Prostate gland (tissue), 2 donors: ENCODE measurements at regions not wholly inside any gene's neighbourhood (a gene's known extent, or its start where the extent isn't known, plus 50 kb on each side); places are given as distances from the start of the nearest gene placed in this dataset.

Source experiments
- POLR2A ChIP-seq: fragments of 450-650 bp; IDR thresholded peaks from one replicate; pipeline ENCODE4 v1.6.1; 2016; ENCODE audit warnings: antibody characterized with exemption, mild to moderate bottlenecking
- POLR2AphosphoS5 ChIP-seq: sonication (generic); formaldehyde crosslinking; IDR thresholded peaks from one replicate; pipeline ENCODE4 v1.6.1; 2017; ENCODE audit warnings: antibody characterized with exemption
- TF ChIP-seq, protein P1 (sequence below), 4 experiments: fragments of 200-600 bp in 2 of 4; fragments of 450-650 bp in 2 of 4; sonication (generic) in 2 of 4; IDR thresholded peaks; 1 replicate in 3 of 4; 2 replicates in 1 of 4; pipeline ENCODE4 v1.5.1; 2016 to 2019; ENCODE audit warnings: antibody characterized with exemption in 4 of 4, mild to moderate bottlenecking in 2 of 4, moderate library complexity in 2 of 4

DNA sequence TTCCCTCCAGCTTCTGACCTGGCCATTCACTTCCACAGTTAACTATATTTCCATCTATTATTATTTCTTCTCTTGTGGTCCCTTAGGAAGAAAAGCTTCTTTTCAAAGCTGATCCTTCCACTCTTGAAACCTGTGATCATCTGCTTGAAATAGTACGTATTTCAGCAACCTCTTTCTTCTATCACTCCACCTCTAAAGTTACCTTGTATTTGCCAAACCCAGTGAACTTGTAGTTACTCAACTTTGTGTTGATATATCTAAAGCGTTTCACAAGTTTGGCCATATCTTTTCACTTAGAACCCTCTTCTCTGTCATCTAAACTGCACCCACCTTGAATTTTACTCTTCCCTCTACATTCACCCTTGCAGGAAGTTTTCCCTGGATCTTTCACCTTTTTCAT lies 173.8 kb upstream of the RAD23B start:
- TF ChIP-seq POLR2A (no peak), POLR2AphosphoS5 (no peak)
- TF ChIP-seq, protein P1, sequence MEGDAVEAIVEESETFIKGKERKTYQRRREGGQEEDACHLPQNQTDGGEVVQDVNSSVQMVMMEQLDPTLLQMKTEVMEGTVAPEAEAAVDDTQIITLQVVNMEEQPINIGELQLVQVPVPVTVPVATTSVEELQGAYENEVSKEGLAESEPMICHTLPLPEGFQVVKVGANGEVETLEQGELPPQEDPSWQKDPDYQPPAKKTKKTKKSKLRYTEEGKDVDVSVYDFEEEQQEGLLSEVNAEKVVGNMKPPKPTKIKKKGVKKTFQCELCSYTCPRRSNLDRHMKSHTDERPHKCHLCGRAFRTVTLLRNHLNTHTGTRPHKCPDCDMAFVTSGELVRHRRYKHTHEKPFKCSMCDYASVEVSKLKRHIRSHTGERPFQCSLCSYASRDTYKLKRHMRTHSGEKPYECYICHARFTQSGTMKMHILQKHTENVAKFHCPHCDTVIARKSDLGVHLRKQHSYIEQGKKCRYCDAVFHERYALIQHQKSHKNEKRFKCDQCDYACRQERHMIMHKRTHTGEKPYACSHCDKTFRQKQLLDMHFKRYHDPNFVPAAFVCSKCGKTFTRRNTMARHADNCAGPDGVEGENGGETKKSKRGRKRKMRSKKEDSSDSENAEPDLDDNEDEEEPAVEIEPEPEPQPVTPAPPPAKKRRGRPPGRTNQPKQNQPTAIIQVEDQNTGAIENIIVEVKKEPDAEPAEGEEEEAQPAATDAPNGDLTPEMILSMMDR (IDR thresholded peaks at IDR 0.05): no peak
